H1 (cell line): ENCODE measurements at regions not wholly inside any gene's neighbourhood (a gene's known extent, or its start where the extent isn't known, plus 50 kb on each side); places are given as distances from the start of the nearest gene placed in this dataset.

ENCODE experiments used
- CTCF ChIA-PET: fragments of 300-600 bp; sonication (Branson Sonifier 250); formaldehyde crosslinking; loops from one replicate; lab custom pipeline; 2021; ENCODE audit not compliant: partially characterized antibody; lab: Charles Lee
- POLR2A ChIA-PET: fragments of 300-600 bp; sonication (Branson Sonifier 250); formaldehyde crosslinking; loops from one replicate; lab custom pipeline; 2021; ENCODE audit warnings: inconsistent platforms; ENCODE audit not compliant: partially characterized antibody; lab: Charles Lee
- DNase-seq, 2 experiments: peaks; one replicate each; pipeline versions ENCODE4 v3.0.0 to v3.0.0-alpha.2; 2010 to 2022; ENCODE audit warnings: low spot score in 2 of 2, low read depth in 1 of 2, mixed read lengths in 1 of 2
- FAIRE-seq: peaks from 2 replicates; lab custom pipeline; 2011; peaks lifted over from hg19 to GRCh38; lab: Jason Lieb, UNC
- H2AFZ ChIP-seq: 2 replicates; pipeline ENCODE4 v1.8.1; 2012; ENCODE audit warnings: low read length, inconsistent platforms
- H2AK5ac ChIP-seq: 2 replicates; pipeline ENCODE4 v1.6.1; 2013; ENCODE audit warnings: low read depth, low read length
- H2BK120ac ChIP-seq: replicated peaks from 2 replicates; pipeline ENCODE3; 2013; ENCODE audit warnings: low read depth, low read length, inconsistent platforms
- H2BK12ac ChIP-seq: 2 replicates; pipeline ENCODE4 v1.6.1; 2013; ENCODE audit warnings: low read depth, low read length
- H2BK15ac ChIP-seq: 2 replicates; pipeline ENCODE4 v1.6.1; 2013; ENCODE audit warnings: low read length
- H2BK20ac ChIP-seq: 2 replicates; pipeline ENCODE4 v1.6.1; 2013; ENCODE audit warnings: low read length
- H2BK5ac ChIP-seq: 2 replicates; pipeline ENCODE4 v1.6.1; 2013; ENCODE audit warnings: low read depth, low read length
- H3K14ac ChIP-seq: 2 replicates; pipeline ENCODE4 v1.6.1; 2013; ENCODE audit warnings: inconsistent platforms; ENCODE audit not compliant: insufficient read length
- H3K18ac ChIP-seq: 2 replicates; pipeline ENCODE4 v1.6.1; 2013; ENCODE audit warnings: low read length; ENCODE audit errors: extremely low read depth
- H3K23ac ChIP-seq: 2 replicates; pipeline ENCODE4 v1.6.1; 2013; ENCODE audit warnings: inconsistent platforms; ENCODE audit not compliant: insufficient read length
- H3K23me2 ChIP-seq: 2 replicates; pipeline ENCODE4 v1.6.1; 2013; ENCODE audit warnings: low read depth, low read length
- H3K27ac ChIP-seq: 2 replicates; pipeline ENCODE4 v1.6.1; 2011; ENCODE audit warnings: low read depth, low read length, inconsistent platforms
- H3K27me3 ChIP-seq, 4 experiments: replicated peaks in 1 of 4; 1 replicate in 1 of 4; 2 replicates in 3 of 4; pipeline versions ENCODE4 v1.6.1 to v1.8.1; 2011 to 2013; ENCODE audit warnings: low read length in 3 of 4, mild to moderate bottlenecking in 3 of 4, inconsistent platforms in 2 of 4, mixed read lengths in 2 of 4, moderate library complexity in 1 of 4; ENCODE audit not compliant: control insufficient read depth in 3 of 4, insufficient read depth in 3 of 4; ENCODE audit errors: extremely low read depth in 1 of 4
- H3K36me3 ChIP-seq, 4 experiments: 2 replicates each; pipeline versions ENCODE4 v1.6.1 to v1.8.1; 2011 to 2013; ENCODE audit warnings: mild to moderate bottlenecking in 4 of 4, low read length in 3 of 4, moderate library complexity in 2 of 4, control low read depth in 1 of 4, inconsistent platforms in 1 of 4; ENCODE audit not compliant: insufficient read depth in 4 of 4, control insufficient read depth in 2 of 4
- H3K4ac ChIP-seq: replicated peaks from 2 replicates; pipeline ENCODE3; 2013; ENCODE audit warnings: low read length, low read depth, mixed read lengths, inconsistent platforms; ENCODE audit not compliant: insufficient read length
- H3K4me1 ChIP-seq, 4 experiments: replicated peaks in 1 of 4; 1 replicate in 1 of 4; 2 replicates in 3 of 4; pipeline versions ENCODE4 v1.6.1 to v1.8.1; 2011 to 2013; ENCODE audit warnings: low read length in 3 of 4, inconsistent platforms in 2 of 4, mixed read lengths in 1 of 4; ENCODE audit not compliant: insufficient read depth in 4 of 4, control insufficient read depth in 3 of 4
- H3K4me2 ChIP-seq, 2 experiments: 2 replicates each; pipeline versions ENCODE4 v1.6.1 to v1.8.1; 2011 to 2013; ENCODE audit warnings: low read depth in 2 of 2, low read length in 2 of 2, control low read depth in 1 of 2, inconsistent platforms in 1 of 2, mild to moderate bottlenecking in 1 of 2; ENCODE audit not compliant: insufficient read depth in 1 of 2
- H3K4me3 ChIP-seq, 4 experiments: fragments of 200-600, 300-600 bp in 1 of 4; sonication (generic), shearing (Covaris generic), sonication (Bioruptor Twin) in 1 of 4; 2 replicates each; pipeline versions ENCODE4 v1.5.1 to v1.8.1; 2011 to 2016; ENCODE audit warnings: low read length in 4 of 4, low read depth in 3 of 4, control low read depth in 2 of 4, inconsistent platforms in 2 of 4, mild to moderate bottlenecking in 2 of 4, mixed read lengths in 1 of 4, moderate library complexity in 1 of 4; ENCODE audit not compliant: insufficient read depth in 2 of 4; ENCODE audit errors: extremely low read depth in 1 of 4
- H3K56ac ChIP-seq: replicated peaks from 2 replicates; pipeline ENCODE3; 2013; ENCODE audit warnings: low read depth, mild to moderate bottlenecking, mixed read lengths, low read length, inconsistent platforms; ENCODE audit not compliant: insufficient read length
- H3K79me1 ChIP-seq: 2 replicates; pipeline ENCODE4 v1.6.1; 2013; ENCODE audit warnings: low read depth, low read length, control low read depth
- H3K79me2 ChIP-seq, 2 experiments: 2 replicates each; pipeline versions ENCODE4 v1.6.1 to v1.8.1; 2012 to 2013; ENCODE audit warnings: low read length in 2 of 2, mild to moderate bottlenecking in 2 of 2, inconsistent platforms in 1 of 2; ENCODE audit not compliant: insufficient read depth in 2 of 2, control insufficient read depth in 1 of 2
- H3K9ac ChIP-seq, 4 experiments: replicated peaks in 1 of 4; 1 replicate in 1 of 4; 2 replicates in 3 of 4; pipeline versions ENCODE4 v1.6.1 to v1.8.1; 2011 to 2013; ENCODE audit warnings: low read depth in 3 of 4, low read length in 3 of 4, control low read depth in 2 of 4, mild to moderate bottlenecking in 2 of 4, moderate library complexity in 2 of 4, inconsistent platforms in 1 of 4; ENCODE audit errors: extremely low read depth in 1 of 4
- H3K9me3 ChIP-seq, 2 experiments: 2 replicates each; pipeline versions ENCODE4 v1.6.1 to v1.8.1; 2012 to 2013; ENCODE audit warnings: mild to moderate bottlenecking in 2 of 2, moderate library complexity in 2 of 2, control low read depth in 1 of 2, inconsistent platforms in 1 of 2, low read depth in 1 of 2, low read length in 1 of 2, mixed read lengths in 1 of 2; ENCODE audit not compliant: insufficient read depth in 2 of 2
- H4K20me1 ChIP-seq, 2 experiments: replicated peaks in 1 of 2; 2 replicates each; pipeline versions ENCODE3 to v1.8.1; 2011 to 2013; ENCODE audit warnings: inconsistent platforms in 2 of 2, low read length in 2 of 2, mild to moderate bottlenecking in 1 of 2; ENCODE audit not compliant: insufficient read depth in 2 of 2, control insufficient read depth in 1 of 2
- H4K5ac ChIP-seq: 2 replicates; pipeline ENCODE4 v1.6.1; 2013; ENCODE audit warnings: low read length, low read depth, mixed read lengths, inconsistent platforms; ENCODE audit not compliant: insufficient read length
- H4K8ac ChIP-seq: 2 replicates; pipeline ENCODE4 v1.8.0; 2013; ENCODE audit warnings: mild to moderate bottlenecking, moderate library complexity, low read length, inconsistent platforms; ENCODE audit not compliant: insufficient read depth; ENCODE audit errors: extremely low read depth
- H4K91ac ChIP-seq: replicated peaks from 2 replicates; pipeline ENCODE3; 2013; ENCODE audit warnings: low read length, mixed read lengths, inconsistent platforms; ENCODE audit not compliant: insufficient read length
- BRCA1 ChIP-seq: IDR thresholded peaks from 2 replicates; pipeline ENCODE4 v1.6.1; 2012; ENCODE audit warnings: low read depth, low read length, improper control_type of control experiment
- JUN ChIP-seq: IDR thresholded peaks from 2 replicates; pipeline ENCODE4 v1.6.1; 2011; ENCODE audit warnings: low read depth, mild to moderate bottlenecking, improper control_type of control experiment, low read length
- POLR2A ChIP-seq, 2 experiments: IDR thresholded peaks; 1 replicate in 1 of 2; 2 replicates in 1 of 2; pipeline ENCODE4 v1.6.1; 2011; ENCODE audit warnings: low read depth in 2 of 2, low read length in 2 of 2, mild to moderate bottlenecking in 2 of 2; ENCODE audit errors: control extremely low read depth in 1 of 2
- SIN3A ChIP-seq, 2 experiments: IDR thresholded peaks in 1 of 2; conservative IDR thresholded peaks in 1 of 2; 2 replicates each; pipeline ENCODE4 v1.6.1; 2011 to 2012; ENCODE audit warnings: low read length in 2 of 2, improper control_type of control experiment in 1 of 2, low read depth in 1 of 2, mild to moderate bottlenecking in 1 of 2
- WGBS, 2 experiments: shearing (Covaris generic) in 1 of 2; methylation state at CpG; one replicate each; pipeline versions ENCODE4 v1.1.6 to v1.1.7; 2013 to 2015; ENCODE audit warnings: low lambda C conversion rate in 2 of 2, mixed read lengths in 2 of 2, inconsistent platforms in 1 of 2, low coverage in 1 of 2, missing lambda C conversion rate in 1 of 2; ENCODE audit not compliant: insufficient replicate concordance in 2 of 2, insufficient coverage in 1 of 2, insufficient read length in 1 of 2; ENCODE audit errors: extremely low coverage in 1 of 2, missing lambda C conversion rate in 1 of 2; 5-methylcytosine and 5-hydroxymethylcytosine counted together
- TF ChIP-seq, protein P1 (sequence below): IDR thresholded peaks from 2 replicates; pipeline ENCODE4 v1.6.1; 2012; ENCODE audit warnings: low read length, inconsistent platforms

DNA sequence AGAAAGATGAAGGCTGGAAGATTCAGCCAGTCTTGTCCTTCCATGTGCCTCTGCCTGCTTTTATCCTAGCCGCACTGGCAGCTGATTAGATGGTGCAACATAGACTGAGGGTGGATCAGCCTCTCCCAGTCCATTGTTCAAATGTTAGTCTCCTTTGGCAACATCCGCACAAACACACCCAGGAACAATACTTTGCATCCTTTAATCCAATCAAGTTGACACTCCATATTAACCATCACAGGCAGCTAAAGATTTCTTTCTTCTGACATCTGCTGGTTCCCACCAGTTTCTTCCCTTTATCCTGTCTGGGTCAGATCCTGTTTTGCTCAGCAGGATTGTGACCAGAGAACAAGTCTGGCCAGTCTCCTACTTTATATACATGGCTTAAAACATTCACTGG, 276.5 kb upstream of the TYRP1 start:
- Histone ChIP-seq H3K4me3 (no peak overlapping the region), H2BK120ac (no peak overlapping the region), H2AK5ac (no peak overlapping the region), H3K18ac (no peak overlapping the region), H3K9ac (no peak overlapping the region), H3K79me2 (no peaks in the 10 kb centered on the region), H3K4me2 (no peak overlapping the region), H2AFZ (no peak overlapping the region), H4K91ac (no peak overlapping the region), H3K27ac (no peak overlapping the region), H3K23ac (no peak overlapping the region), H3K36me3 (no peaks in the 10 kb centered on the region), H3K27me3 (no peaks in the 10 kb centered on the region), H3K14ac (no peak overlapping the region), H3K9me3 (no peaks in the 10 kb centered on the region), H4K20me1 (no peaks in the 10 kb centered on the region), H2BK20ac (no peak overlapping the region), H3K79me1 (no peaks in the 10 kb centered on the region), H2BK15ac (no peak overlapping the region), H2BK12ac (no peak overlapping the region), H3K4ac (no peak overlapping the region), H3K4me1 (no peaks in the 10 kb centered on the region), H2BK5ac (no peak overlapping the region), H3K23me2 (no peaks in the 10 kb centered on the region), H3K56ac (no peak overlapping the region), H4K5ac (no peak overlapping the region), H4K8ac (no peak overlapping the region)
- DNase-seq (no peak), FAIRE-seq (no peak)
- WGBS, 2 experiments: 90% methylated on average over 2 of the region's 2 CpGs; no CpG with 5 or more reads in 1 of the 2 experiments
- TF ChIP-seq POLR2A (IDR thresholded peaks at IDR 0.05; ENCODE audit: control extremely low read depth in 1 of 2, low read depth in 2 of 2, low read length in 2 of 2) (no peak), JUN (no peak), SIN3A (conservative IDR thresholded peaks at IDR 0.05 in 1 of 2, IDR thresholded peaks at IDR 0.05 in 1 of 2; ENCODE audit: low read depth in 1 of 2, low read length in 2 of 2) (no peak), BRCA1 (no peak)
- TF ChIP-seq, protein P1, sequence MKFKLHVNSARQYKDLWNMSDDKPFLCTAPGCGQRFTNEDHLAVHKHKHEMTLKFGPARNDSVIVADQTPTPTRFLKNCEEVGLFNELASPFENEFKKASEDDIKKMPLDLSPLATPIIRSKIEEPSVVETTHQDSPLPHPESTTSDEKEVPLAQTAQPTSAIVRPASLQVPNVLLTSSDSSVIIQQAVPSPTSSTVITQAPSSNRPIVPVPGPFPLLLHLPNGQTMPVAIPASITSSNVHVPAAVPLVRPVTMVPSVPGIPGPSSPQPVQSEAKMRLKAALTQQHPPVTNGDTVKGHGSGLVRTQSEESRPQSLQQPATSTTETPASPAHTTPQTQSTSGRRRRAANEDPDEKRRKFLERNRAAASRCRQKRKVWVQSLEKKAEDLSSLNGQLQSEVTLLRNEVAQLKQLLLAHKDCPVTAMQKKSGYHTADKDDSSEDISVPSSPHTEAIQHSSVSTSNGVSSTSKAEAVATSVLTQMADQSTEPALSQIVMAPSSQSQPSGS: no peak
- ChIA-PET CTCF (no interaction called here), POLR2A (no interaction called here)
